Activated T-cell treated with anti-CD3 and anti-CD28 coated beads, Interleukin-2, amount 50 U/mL, for 1 hour (primary cell): ENCODE measurements at regions not wholly inside any gene's neighbourhood (a gene's known extent, or its start where the extent isn't known, plus 50 kb on each side); places are given as distances from the start of the nearest gene placed in this dataset.
A peak's percentile ranks its signal among the peaks of the same experiment; 100 is the strongest.
"Not testable (repeated sequence)": the region's sequence is repeated elsewhere in the genome, so short reads cannot be mapped to it uniquely, and the experiment has no call there.

ENCODE experiments used
- DNase-seq: peaks from one replicate; pipeline ENCODE4 v3.0.0-alpha.2; 2020

- DNase-seq, result no peak
Measured at GRCh38 chr22:25397616-25398015, 166.9 kb upstream of the GRK3 start.

- DNase-seq, result not testable (repeated sequence)
Measured at GRCh38 chr22:25398591-25399062, 165.8 kb upstream of the GRK3 start.

GRCh38 chr22:25399649-25400151 lies 164.8 kb upstream of the GRK3 start:
- DNase-seq, result no peak

GRCh38 chr22:25402160-25402500 lies 162.3 kb upstream of the GRK3 start:
- no peak for DNase-seq

- no peak for DNase-seq
Measured at GRCh38 chr22:25402501-25403283, 161.8 kb upstream of the GRK3 start.

GRCh38 chr22:25403284-25403810 lies 161.1 kb upstream of the GRK3 start:
- no peak for DNase-seq

GRCh38 chr22:25403811-25404471 lies 160.5 kb upstream of the GRK3 start:
- DNase-seq, result no peak

GRCh38 chr22:25404556-25404927 lies 159.9 kb upstream of the GRK3 start:
- peak; percentile 31 for DNase-seq

- peak; percentile 71 for DNase-seq
Measured at GRCh38 chr22:25404928-25405816, 159.3 kb upstream of the GRK3 start.

- DNase-seq, result no peak
Measured at GRCh38 chr22:25405841-25406509, 158.5 kb upstream of the GRK3 start.

GRCh38 chr22:25406510-25407210 lies 157.8 kb upstream of the GRK3 start:
- no peak for DNase-seq

- DNase-seq, result no peak
Measured at GRCh38 chr22:25407226-25407858, 157.1 kb upstream of the GRK3 start.

- no peak for DNase-seq
Measured at GRCh38 chr22:25407859-25408229, 156.6 kb upstream of the GRK3 start.

GRCh38 chr22:25409240-25409639 lies 155.2 kb upstream of the GRK3 start:
- DNase-seq, result no peak

- DNase-seq, result no peak
Measured at GRCh38 chr22:25410849-25411248, 153.6 kb upstream of the GRK3 start.

GRCh38 chr22:25413620-25414019 lies 150.9 kb upstream of the GRK3 start:
- DNase-seq, result no peak

GRCh38 chr22:25415731-25416130 lies 148.7 kb upstream of the GRK3 start:
- not testable (repeated sequence) for DNase-seq

GRCh38 chr22:25417826-25418225 lies 146.6 kb upstream of the GRK3 start:
- DNase-seq, result not testable (repeated sequence)

GRCh38 chr22:25419247-25420113 lies 145.0 kb upstream of the GRK3 start:
- DNase-seq, result no peak

GRCh38 chr22:25420114-25420441 lies 144.4 kb upstream of the GRK3 start:
- not testable (repeated sequence) for DNase-seq
